ENCODE measurements at regions not wholly inside any gene's neighbourhood (a gene's known extent, or its start where the extent isn't known, plus 50 kb on each side); places are given as distances from the start of the nearest gene placed in this dataset.

- Histone ChIP-seq H3K4ac (ENCODE audit: low read depth, low read length) (no peak overlapping the region), H3K9ac (ENCODE audit: low read length) (no peak overlapping the region), H3K4me1 (ENCODE audit: control insufficient read depth, low read depth, low read length) (no peaks in the 10 kb centered on the region), H3K79me1 (ENCODE audit: low read length) (no peaks in the 10 kb centered on the region), H3K23ac (ENCODE audit: low read length) (no peak overlapping the region), H3K79me2 (ENCODE audit: control insufficient read depth, insufficient read depth, low read length) (no peaks in the 10 kb centered on the region), H3K56ac (ENCODE audit: low read length) (no peak overlapping the region), H2BK5ac (ENCODE audit: low read length) (no peak overlapping the region), H3K36me3 (ENCODE audit: control insufficient read depth, insufficient read depth, low read length) (no peaks in the 10 kb centered on the region), H3K4me2 (ENCODE audit: low read length) (no peak overlapping the region), H3K27ac (ENCODE audit: low read depth, low read length) (no peak overlapping the region), H4K8ac (ENCODE audit: low read depth, low read length) (no peak overlapping the region), H3K27me3 (ENCODE audit: insufficient read depth, low read length, poor library complexity) (no peaks in the 10 kb centered on the region), H2AK5ac (ENCODE audit: low read length) (no peak overlapping the region), H2BK15ac (replicated peaks; ENCODE audit: low read depth) (no peak overlapping the region), H4K5ac (ENCODE audit: low read length) (no peak overlapping the region), H2BK120ac (ENCODE audit: low read depth, low read length) (no peak overlapping the region), H3K4me3 (ENCODE audit: low read length) (no peak overlapping the region), H3K18ac (ENCODE audit: low read length) (no peak overlapping the region)
- DNase-seq = no peak
- no CpG with 5 or more reads among the region's 1 CpG for WGBS (ENCODE audit: extremely low coverage, insufficient coverage, low lambda C conversion rate)
Measured at GRCh38 chr7:13442226-13442625, 547.2 kb downstream of the ETV1 start.

- Histone ChIP-seq H3K9ac (ENCODE audit: low read length) (no peak overlapping the region), H2BK5ac (ENCODE audit: low read length) (no peak overlapping the region), H2AK5ac (ENCODE audit: low read length) (no peak overlapping the region), H3K79me1 (ENCODE audit: low read length) (no peaks in the 10 kb centered on the region), H3K79me2 (ENCODE audit: control insufficient read depth, insufficient read depth, low read length) (no peaks in the 10 kb centered on the region), H3K27me3 (ENCODE audit: insufficient read depth, low read length, poor library complexity) (no peaks in the 10 kb centered on the region), H3K27ac (ENCODE audit: low read depth, low read length) (no peak overlapping the region), H3K4me2 (ENCODE audit: low read length) (no peak overlapping the region), H3K56ac (ENCODE audit: low read length) (no peak overlapping the region), H3K4me3 (ENCODE audit: low read length) (no peak overlapping the region), H3K4me1 (ENCODE audit: control insufficient read depth, low read depth, low read length) (no peaks in the 10 kb centered on the region), H3K36me3 (ENCODE audit: control insufficient read depth, insufficient read depth, low read length) (no peaks in the 10 kb centered on the region), H2BK120ac (ENCODE audit: low read depth, low read length) (no peak overlapping the region), H3K18ac (ENCODE audit: low read length) (no peak overlapping the region), H2BK15ac (replicated peaks; ENCODE audit: low read depth) (no peak overlapping the region), H3K23ac (ENCODE audit: low read length) (no peak overlapping the region), H4K5ac (ENCODE audit: low read length) (no peak overlapping the region), H3K4ac (ENCODE audit: low read depth, low read length) (no peak overlapping the region), H4K8ac (ENCODE audit: low read depth, low read length) (no peak overlapping the region)
- no CpG with 5 or more reads among the region's 1 CpG for WGBS (ENCODE audit: extremely low coverage, insufficient coverage, low lambda C conversion rate)
- no peak for DNase-seq
Measured at GRCh38 chr7:13447637-13448036, 541.8 kb downstream of the ETV1 start.

- DNase-seq = no peak
- no peak overlapping the region for H3K9ac ChIP-seq (ENCODE audit: low read length)
- no peak overlapping the region for H3K18ac ChIP-seq (ENCODE audit: low read length)
- no peak overlapping the region for H3K27ac ChIP-seq (ENCODE audit: low read depth, low read length)
- no peaks in the 10 kb centered on the region for H3K4me1 ChIP-seq (ENCODE audit: control insufficient read depth, low read depth, low read length)
- no peak overlapping the region for H4K8ac ChIP-seq (ENCODE audit: low read depth, low read length)
- H2AK5ac ChIP-seq (ENCODE audit: low read length) = no peak overlapping the region
- no peaks in the 10 kb centered on the region for H3K36me3 ChIP-seq (ENCODE audit: control insufficient read depth, insufficient read depth, low read length)
- H3K4ac ChIP-seq (ENCODE audit: low read depth, low read length) = no peak overlapping the region
- H3K4me2 ChIP-seq (ENCODE audit: low read length) = no peak overlapping the region
- no peak overlapping the region for H3K4me3 ChIP-seq (ENCODE audit: low read length)
- H3K79me1 ChIP-seq (ENCODE audit: low read length) = no peaks in the 10 kb centered on the region
- H3K79me2 ChIP-seq (ENCODE audit: control insufficient read depth, insufficient read depth, low read length) = no peaks in the 10 kb centered on the region
- H2BK120ac ChIP-seq (ENCODE audit: low read depth, low read length) = no peak overlapping the region
- no peak overlapping the region for H2BK5ac ChIP-seq (ENCODE audit: low read length)
- no peaks in the 10 kb centered on the region for H3K27me3 ChIP-seq (ENCODE audit: insufficient read depth, low read length, poor library complexity)
- H3K23ac ChIP-seq (ENCODE audit: low read length) = no peak overlapping the region
- no peak overlapping the region for H3K56ac ChIP-seq (ENCODE audit: low read length)
- WGBS (ENCODE audit: extremely low coverage, insufficient coverage, low lambda C conversion rate) = no CpG with 5 or more reads among the region's 4 CpGs
- H2BK15ac ChIP-seq (replicated peaks; ENCODE audit: low read depth) = no peak overlapping the region
- no peak overlapping the region for H4K5ac ChIP-seq (ENCODE audit: low read length)
Measured at GRCh38 chr7:13448243-13448642, 541.2 kb downstream of the ETV1 start.

- no peaks in the 10 kb centered on the region for H3K79me1 ChIP-seq (ENCODE audit: low read length)
- no peaks in the 10 kb centered on the region for H3K27me3 ChIP-seq (ENCODE audit: insufficient read depth, low read length, poor library complexity)
- no peak overlapping the region for H3K4ac ChIP-seq (ENCODE audit: low read depth, low read length)
- no peak overlapping the region for H3K4me3 ChIP-seq (ENCODE audit: low read length)
- H2BK120ac ChIP-seq (ENCODE audit: low read depth, low read length) = no peak overlapping the region
- H3K56ac ChIP-seq (ENCODE audit: low read length) = no peak overlapping the region
- H3K9ac ChIP-seq (ENCODE audit: low read length) = no peak overlapping the region
- no peak overlapping the region for H2BK5ac ChIP-seq (ENCODE audit: low read length)
- H3K36me3 ChIP-seq (ENCODE audit: control insufficient read depth, insufficient read depth, low read length) = no peaks in the 10 kb centered on the region
- H2AK5ac ChIP-seq (ENCODE audit: low read length) = no peak overlapping the region
- H4K8ac ChIP-seq (ENCODE audit: low read depth, low read length) = no peak overlapping the region
- no peaks in the 10 kb centered on the region for H3K4me1 ChIP-seq (ENCODE audit: control insufficient read depth, low read depth, low read length)
- no peak for DNase-seq
- no peak overlapping the region for H3K18ac ChIP-seq (ENCODE audit: low read length)
- no peak overlapping the region for H3K4me2 ChIP-seq (ENCODE audit: low read length)
- H3K27ac ChIP-seq (ENCODE audit: low read depth, low read length) = no peak overlapping the region
- H3K79me2 ChIP-seq (ENCODE audit: control insufficient read depth, insufficient read depth, low read length) = no peaks in the 10 kb centered on the region
- H4K5ac ChIP-seq (ENCODE audit: low read length) = no peak overlapping the region
- H3K23ac ChIP-seq (ENCODE audit: low read length) = no peak overlapping the region
- no peak overlapping the region for H2BK15ac ChIP-seq (replicated peaks; ENCODE audit: low read depth)
Measured at GRCh38 chr7:13449460-13449859, 540.0 kb downstream of the ETV1 start.

GRCh38 chr7:13454916-13455592, 534.4 kb downstream of the ETV1 start:
- no peak for DNase-seq
- Histone ChIP-seq H3K9ac (ENCODE audit: low read length) (no peak overlapping the region), H3K4me2 (ENCODE audit: low read length) (no peak overlapping the region), H2BK120ac (ENCODE audit: low read depth, low read length) (no peak overlapping the region), H3K79me2 (ENCODE audit: control insufficient read depth, insufficient read depth, low read length) (no peaks in the 10 kb centered on the region), H4K8ac (ENCODE audit: low read depth, low read length) (no peak overlapping the region), H4K5ac (ENCODE audit: low read length) (no peak overlapping the region), H3K18ac (ENCODE audit: low read length) (no peak overlapping the region), H3K4me1 (ENCODE audit: control insufficient read depth, low read depth, low read length) (no peaks in the 10 kb centered on the region), H3K23ac (ENCODE audit: low read length) (no peak overlapping the region), H3K56ac (ENCODE audit: low read length) (no peak overlapping the region), H3K4me3 (ENCODE audit: low read length) (no peak overlapping the region), H3K4ac (ENCODE audit: low read depth, low read length) (no peak overlapping the region), H3K27ac (ENCODE audit: low read depth, low read length) (no peak overlapping the region), H3K79me1 (ENCODE audit: low read length) (no peaks in the 10 kb centered on the region), H2AK5ac (ENCODE audit: low read length) (no peak overlapping the region), H3K27me3 (ENCODE audit: insufficient read depth, low read length, poor library complexity) (no peaks in the 10 kb centered on the region), H2BK15ac (replicated peaks; ENCODE audit: low read depth) (no peak overlapping the region), H2BK5ac (ENCODE audit: low read length) (no peak overlapping the region), H3K36me3 (ENCODE audit: control insufficient read depth, insufficient read depth, low read length) (no peaks in the 10 kb centered on the region)
- no CpG with 5 or more reads among the region's 8 CpGs for WGBS (ENCODE audit: extremely low coverage, insufficient coverage, low lambda C conversion rate)

- Histone ChIP-seq H2BK5ac (ENCODE audit: low read length) (no peak overlapping the region), H3K4ac (ENCODE audit: low read depth, low read length) (no peak overlapping the region), H3K79me2 (ENCODE audit: control insufficient read depth, insufficient read depth, low read length) (no peaks in the 10 kb centered on the region), H3K4me3 (ENCODE audit: low read length) (no peak overlapping the region), H3K56ac (ENCODE audit: low read length) (no peak overlapping the region), H3K36me3 (ENCODE audit: control insufficient read depth, insufficient read depth, low read length) (no peaks in the 10 kb centered on the region), H4K8ac (ENCODE audit: low read depth, low read length) (no peak overlapping the region), H3K27me3 (ENCODE audit: insufficient read depth, low read length, poor library complexity) (no peaks in the 10 kb centered on the region), H2BK120ac (ENCODE audit: low read depth, low read length) (no peak overlapping the region), H4K5ac (ENCODE audit: low read length) (no peak overlapping the region), H2AK5ac (ENCODE audit: low read length) (no peak overlapping the region), H2BK15ac (replicated peaks; ENCODE audit: low read depth) (no peak overlapping the region), H3K79me1 (ENCODE audit: low read length) (no peaks in the 10 kb centered on the region), H3K9ac (ENCODE audit: low read length) (no peak overlapping the region), H3K23ac (ENCODE audit: low read length) (no peak overlapping the region), H3K4me1 (ENCODE audit: control insufficient read depth, low read depth, low read length) (no peaks in the 10 kb centered on the region), H3K4me2 (ENCODE audit: low read length) (no peak overlapping the region), H3K27ac (ENCODE audit: low read depth, low read length) (no peak overlapping the region), H3K18ac (ENCODE audit: low read length) (no peak overlapping the region)
- DNase-seq = no peak
- no CpG with 5 or more reads among the region's 4 CpGs for WGBS (ENCODE audit: extremely low coverage, insufficient coverage, low lambda C conversion rate)
Measured at GRCh38 chr7:13457790-13458189, 531.7 kb downstream of the ETV1 start.

Data from mesendoderm (in vitro differentiated cells).